ENCODE measurements at regions not wholly inside any gene's neighbourhood (a gene's known extent, or its start where the extent isn't known, plus 50 kb on each side); places are given as distances from the start of the nearest gene placed in this dataset.

DNA sequence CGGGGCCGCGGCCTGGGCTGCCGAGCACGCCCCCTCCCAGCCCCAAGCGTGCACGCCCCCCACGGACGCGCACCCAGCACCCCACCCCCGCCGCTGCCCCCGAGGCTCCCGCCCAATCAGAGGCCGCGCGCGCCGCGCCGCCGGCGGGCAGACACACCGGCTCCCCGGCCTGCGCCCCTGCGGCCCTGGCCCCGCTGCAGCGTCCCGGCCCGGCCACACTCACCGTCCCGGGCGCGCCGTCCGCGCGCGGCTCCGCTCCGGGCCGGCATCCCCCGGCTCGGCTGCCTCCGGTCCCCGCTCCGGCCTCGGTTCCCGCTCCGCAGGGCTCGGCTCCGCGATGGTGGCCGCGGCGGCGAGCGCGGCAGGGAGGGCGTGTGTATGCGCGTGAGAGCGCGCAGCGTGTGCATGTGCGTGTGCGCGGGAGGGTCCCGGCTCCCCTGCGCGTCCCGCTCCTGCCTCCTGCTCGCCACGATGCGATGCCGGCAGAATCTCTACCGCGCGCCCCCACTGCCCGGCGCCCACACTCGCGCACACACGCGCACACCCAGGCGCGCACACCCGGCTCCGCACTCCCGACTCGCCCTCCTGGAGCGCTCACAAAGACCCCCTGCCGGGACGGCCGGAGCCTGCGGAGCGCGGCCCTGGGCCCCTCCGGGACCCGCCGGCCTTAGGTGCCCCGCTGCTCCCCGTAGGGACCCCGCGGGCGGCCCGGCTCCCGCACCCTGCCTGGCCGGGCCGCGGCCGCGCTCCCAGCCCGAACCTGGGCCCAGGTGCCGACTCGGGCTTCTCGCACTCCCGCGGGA, 186.5 kb upstream of the LINGO1 start:
- DNase-seq (ENCODE audit: low read depth): no peak

DNA sequence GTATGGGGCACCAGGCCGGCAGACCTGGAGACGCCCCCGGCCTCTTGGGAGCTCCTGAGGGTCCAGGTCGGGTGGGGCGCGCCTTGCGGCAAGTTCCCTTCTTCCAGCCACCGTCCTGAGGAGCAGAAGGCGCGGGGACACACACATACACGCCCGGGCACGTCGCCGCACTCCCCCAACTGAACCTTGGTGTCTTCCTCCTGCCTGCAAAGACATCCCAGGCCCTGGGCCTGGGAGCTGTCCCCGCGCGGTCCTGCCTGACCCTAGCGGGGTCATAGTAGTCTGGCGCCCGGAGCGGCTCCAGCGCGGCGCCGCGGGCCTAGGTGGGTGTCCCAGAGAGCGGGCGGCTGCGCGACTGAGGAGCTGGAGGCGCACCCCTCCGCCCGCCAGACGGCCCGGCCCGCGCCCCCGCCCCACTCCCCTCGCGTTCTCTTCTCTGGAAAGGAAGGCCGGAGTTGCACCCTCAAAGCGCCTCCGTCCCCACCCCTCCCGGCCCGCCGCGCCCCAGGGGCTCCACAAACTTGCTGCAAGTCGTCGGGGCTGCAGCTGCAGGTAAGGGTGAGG, 185.9 kb upstream of the LINGO1 start:
- DNase-seq (ENCODE audit: low read depth): no peak

DNA sequence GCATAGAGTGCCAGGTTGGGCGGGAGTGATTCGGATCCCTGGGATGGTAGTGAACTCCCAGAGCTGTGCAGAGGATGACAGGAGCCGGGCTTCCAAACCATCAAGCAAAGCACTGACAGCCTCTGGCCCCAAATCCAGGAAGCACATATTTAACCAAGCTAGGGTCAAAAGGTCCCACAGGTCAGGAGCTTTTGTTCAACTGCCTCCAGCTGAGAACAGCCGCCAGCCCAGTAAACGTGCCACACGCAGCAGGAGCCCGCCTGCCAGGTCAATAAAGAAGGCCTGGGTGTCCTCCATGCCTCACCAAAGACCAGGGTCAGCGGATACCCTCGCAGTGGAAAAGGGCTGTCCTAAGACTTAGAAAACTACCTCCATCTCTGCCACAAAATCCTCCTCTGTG, 184.7 kb upstream of the LINGO1 start:
- no peak for DNase-seq (ENCODE audit: low read depth)

DNA sequence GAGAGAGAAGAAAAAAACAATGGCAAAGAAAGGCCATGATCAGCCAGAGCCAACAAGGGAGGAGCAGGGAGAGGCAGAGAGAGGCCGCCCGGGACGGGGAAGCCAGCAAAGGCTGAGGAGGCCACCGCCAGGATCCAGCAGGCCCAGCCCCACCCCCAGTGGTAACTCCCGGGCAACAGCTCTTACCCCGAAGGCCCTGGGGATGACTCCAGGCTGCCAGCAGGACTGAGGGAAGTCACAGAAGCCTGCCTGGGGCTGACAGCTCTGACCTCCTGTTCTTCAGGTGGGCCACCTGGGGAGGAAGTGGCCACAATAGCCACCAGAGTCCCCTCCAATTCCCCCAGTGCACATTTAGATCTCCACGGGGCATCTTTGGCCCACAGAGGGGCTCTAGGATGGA, 184.3 kb upstream of the LINGO1 start:
- DNase-seq (ENCODE audit: low read depth): no peak

DNA sequence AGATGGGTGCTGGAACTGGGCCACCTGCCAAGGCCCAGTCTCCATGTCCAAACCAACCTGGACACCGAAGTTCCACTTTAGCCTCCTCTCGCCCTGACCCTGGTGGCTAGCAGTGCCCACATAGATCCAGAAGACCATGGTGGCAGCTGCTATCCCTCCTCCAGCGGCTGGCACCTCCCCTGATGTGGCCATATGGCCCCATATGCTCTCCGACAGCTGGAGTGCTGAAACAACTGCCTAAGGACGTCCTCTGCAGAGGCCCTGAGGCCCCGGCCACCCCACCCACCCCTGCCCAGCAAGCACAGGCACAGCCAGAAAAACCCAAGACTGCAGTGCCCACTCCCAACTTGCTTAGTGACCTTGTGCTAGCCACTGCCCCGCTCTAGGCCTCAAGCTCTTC, 182.3 kb upstream of the LINGO1 start:
- DNase-seq (ENCODE audit: low read depth): no peak

DNA sequence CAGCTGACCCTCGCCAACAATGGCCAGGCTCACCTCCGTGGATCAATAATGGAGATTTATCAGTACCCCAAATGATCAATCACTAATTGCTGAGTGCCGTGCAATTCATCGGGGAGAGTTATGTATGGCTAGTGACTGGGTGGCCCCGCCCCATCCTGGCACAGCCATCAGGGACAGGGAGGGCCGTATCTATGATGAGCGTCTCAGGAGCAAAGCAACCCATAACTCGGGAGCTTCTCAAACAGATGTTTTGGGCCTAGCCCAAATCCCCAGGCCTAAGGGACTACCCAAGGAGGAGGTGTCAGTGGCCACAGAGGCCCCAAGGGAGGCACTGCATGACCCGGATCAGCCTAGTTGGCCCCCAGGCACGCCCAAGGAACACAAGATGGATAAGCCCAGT, 180.0 kb upstream of the LINGO1 start:
- no peak for DNase-seq (ENCODE audit: low read depth)

DNA sequence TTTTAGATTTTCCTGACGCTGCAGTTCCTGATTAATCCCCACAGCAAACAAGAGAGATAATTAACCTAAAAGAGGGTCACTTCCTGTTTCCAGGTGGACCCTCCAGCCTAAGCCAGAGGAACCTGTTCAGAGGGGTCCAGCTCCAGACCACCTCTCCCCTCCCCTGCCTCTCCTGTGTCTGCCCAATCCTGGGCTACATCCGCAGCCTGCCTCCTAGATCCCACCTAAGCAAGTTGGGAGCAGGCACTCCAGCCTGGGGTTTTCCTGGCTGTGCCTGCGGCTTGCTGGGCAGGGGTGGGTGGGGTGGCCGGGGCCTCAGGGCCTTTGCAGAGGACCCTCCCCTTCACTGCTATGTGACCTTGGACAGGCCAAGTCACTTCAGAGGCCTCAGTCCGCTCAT, 178.6 kb upstream of the LINGO1 start:
- DNase-seq (ENCODE audit: low read depth): no peak

DNA sequence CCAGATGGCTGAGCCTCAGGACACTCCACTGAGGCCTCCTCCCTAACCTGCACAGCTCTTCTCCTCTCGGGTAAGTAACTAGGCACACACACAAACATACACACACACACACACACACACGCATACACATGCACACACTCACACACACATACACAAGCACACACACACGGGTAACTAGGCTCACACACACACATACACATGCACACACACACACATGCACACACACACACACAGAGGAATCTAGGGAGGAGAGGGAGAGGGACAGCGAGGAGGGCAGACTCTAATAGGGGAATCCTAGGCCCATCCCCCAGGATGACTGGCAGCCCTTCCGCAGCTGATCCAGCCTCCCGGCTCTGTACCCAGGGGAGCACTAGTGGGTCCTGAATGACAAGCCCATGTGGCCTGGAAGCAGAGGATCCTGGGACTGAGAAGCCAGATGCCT, 177.4 kb upstream of the LINGO1 start:
- no peak for DNase-seq (ENCODE audit: low read depth)

DNA sequence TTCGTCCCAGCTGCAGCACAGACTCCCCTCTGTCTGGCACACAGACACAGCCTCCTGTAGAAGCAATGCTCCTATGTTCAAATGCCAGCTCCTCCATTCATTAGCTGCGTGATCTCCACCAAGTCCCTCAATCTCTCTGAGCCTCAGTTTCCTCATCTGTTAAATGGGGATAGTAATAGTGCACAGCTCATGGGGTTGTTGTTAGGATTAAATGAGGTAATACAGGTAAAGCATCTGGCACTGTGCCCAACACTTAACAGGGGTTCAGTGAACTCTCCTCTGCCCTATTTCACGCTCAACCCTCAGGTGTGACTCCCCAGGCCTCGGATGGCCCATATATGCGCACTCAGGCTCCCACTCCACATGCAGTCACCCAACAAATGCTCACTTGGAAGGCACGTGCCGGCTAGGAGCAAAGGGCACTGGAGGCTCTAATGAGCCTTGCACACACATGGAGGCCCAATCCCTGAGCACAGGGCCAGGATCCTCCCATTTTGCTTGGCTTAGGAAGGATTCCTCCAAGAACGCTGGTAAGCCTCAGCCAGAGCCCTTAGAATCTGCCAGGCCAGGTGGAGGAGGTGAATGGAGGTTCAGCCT, 176.0 kb upstream of the LINGO1 start:
- no peak for DNase-seq (ENCODE audit: low read depth)

DNA sequence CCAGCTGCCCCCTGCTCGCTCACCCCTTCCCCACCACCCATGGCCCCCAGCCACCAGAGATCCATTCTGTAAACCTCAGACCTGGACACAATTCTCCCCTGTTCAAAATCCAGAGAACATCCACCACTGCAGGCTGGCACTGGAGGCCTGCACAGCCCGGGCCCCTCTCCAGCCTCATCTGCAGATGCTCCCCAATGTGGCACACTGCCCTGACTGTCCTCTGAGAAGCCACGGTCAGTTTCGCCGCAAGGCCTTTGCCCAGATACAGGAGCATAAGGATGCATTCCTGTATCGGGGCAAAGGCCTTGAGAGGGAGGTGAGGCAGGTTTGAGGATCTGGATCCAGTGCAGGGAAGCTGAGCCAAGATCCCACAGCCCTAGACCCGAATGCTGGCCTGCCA, 175.4 kb upstream of the LINGO1 start:
- no peak for DNase-seq (ENCODE audit: low read depth)

DNA sequence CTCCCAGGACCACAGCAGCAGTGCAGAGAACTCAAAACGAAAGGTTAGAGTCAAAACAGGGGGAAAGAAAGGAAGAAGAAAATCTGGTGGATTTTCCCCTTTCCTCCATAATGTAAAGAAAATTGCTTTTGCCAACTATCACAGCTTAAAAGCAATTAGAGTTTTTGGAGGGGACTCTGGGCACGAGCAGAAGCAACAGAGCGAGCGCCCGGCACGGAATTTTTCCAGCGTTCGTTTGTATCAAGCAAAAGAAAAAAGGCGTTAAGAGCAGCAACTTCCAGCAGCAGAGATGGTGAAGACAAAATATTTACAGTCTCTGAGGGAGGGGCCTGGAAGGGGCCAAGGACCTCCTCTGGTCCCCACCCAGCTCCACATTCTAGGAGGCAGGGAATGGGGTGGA, 174.9 kb upstream of the LINGO1 start:
- DNase-seq (ENCODE audit: low read depth): no peak

DNA sequence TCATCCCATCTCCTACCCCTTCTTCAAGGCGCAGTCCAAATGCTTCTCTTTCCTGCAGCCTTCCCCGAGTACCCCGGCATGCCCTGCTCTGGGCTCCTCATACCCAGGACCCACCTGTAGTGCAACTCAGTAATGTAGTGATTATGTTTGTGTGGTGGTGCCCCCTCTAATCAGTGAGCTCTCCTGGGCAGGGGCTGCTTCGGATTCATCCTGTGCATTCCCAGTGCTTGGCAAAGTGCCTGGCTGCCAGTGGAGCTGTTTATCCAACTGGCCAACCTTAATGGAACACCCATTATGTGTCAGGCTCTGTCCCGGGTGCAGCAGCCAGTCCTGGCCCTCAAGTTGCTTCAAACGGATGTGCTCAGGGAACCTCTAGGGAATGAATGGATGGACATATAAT, 174.4 kb upstream of the LINGO1 start:
- no peak for DNase-seq (ENCODE audit: low read depth)

DNA sequence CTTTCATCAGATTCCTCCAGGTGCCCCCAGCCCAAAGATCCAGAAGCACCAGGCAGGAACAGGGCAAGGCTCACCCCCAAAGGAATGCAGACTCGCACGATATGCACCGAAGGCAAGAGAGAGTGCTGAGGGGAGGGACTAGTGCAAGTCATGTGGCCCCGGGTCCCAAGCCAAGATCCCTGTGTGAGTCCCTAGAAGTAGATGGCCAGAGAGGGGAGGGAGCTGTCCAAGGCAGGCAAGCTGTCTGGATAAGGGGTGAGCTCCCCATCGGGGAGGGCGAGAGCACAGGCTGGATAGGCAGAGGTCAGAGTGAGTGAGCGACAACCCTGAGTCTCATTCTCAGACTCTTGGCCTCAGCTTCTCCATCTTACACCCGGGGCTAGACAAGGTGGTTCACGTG, 171.5 kb upstream of the LINGO1 start:
- DNase-seq (ENCODE audit: low read depth): no peak

DNA sequence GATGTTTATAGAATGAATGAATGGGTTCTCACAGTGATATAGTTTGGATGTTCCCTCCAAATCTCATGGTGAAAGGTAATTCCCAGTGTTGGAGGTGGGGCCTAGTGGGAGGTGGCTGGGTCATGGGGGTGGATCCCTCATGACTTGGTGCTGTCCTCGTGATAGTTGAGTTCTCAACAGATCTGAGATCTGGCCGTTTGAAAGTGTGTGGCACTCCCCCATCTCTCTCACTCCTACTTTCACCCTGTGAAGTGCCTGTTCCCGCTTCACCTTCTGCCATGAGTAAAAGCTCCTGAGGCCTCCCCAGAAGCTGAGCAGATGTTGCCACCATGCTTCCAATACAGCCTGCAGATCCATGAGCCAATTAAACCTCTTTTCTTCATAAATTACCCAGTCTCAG, 170.8 kb upstream of the LINGO1 start:
- no peak for DNase-seq (ENCODE audit: low read depth)

DNA sequence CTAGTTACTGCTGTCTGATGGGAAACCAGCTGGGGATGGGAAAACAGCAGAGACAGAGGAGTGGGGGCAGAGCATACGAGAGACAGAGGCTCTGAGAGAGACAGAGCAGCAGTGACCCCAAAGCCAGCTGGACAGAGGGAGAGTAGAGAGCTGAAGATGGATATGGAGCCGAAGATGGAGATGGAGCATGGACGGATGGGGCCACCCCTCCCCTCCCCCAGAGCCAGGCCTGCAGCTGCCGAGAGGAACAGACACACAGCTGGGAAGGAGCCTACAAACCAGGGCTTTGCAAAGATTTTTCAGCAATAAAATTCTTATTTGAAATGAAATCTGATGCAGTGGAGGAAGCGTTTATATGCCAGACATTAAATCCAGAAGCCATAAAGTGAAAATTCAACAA, 167.6 kb upstream of the LINGO1 start:
- DNase-seq (ENCODE audit: low read depth): no peak

DNA sequence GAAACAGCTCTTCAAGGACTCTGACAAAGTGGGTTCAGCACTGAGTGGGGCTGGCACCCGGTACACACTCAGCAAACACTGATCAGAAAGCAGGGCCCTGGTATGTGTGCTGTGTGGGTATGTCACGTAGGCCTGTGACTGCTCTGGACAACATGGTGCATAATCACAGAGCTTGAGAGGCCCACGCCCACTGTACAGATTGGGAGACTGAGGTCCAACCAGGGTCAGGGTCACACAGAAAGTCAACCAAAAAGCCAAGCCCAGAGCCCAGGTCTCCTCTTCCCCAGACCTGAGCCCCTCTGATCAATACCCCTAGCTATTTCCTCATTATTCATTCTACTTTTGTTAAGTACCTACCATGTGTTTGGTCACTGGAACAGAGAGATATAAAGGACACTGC, 166.1 kb upstream of the LINGO1 start:
- no peak for DNase-seq (ENCODE audit: low read depth)

DNA sequence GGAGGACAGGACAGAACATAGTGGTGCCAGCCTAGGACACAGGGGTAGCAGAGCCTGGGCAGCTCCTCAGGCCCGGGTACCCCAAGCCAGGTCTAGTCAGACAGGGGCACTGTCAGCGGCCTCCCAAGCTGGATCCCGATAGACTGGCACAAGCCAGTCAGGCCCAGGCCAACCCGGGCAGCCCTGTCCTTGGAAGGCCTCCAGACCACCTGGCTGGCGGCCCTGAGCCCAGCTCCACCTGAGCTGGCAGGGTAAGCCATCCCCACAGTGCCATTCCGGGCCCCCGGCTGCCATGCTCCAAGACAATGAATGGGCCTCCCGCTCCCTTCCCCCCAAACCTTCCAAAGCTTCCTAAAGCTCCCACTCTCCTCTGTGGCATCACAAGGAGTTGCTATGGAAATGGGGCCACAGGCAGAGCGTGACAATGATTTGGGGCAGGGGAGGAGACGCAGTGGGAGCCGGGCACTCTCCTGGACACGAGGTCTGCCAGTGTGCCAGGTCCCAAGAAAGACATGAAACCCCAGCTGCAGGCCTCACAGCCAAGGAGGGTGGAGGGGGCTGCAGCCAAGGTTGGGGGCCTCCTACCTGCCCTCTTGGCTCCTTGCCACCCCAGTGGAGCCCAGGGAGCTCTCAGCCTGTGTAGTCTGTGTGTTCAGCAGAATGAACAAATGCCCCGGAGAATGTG, 165.6 kb upstream of the LINGO1 start:
- DNase-seq (ENCODE audit: low read depth): no peak

DNA sequence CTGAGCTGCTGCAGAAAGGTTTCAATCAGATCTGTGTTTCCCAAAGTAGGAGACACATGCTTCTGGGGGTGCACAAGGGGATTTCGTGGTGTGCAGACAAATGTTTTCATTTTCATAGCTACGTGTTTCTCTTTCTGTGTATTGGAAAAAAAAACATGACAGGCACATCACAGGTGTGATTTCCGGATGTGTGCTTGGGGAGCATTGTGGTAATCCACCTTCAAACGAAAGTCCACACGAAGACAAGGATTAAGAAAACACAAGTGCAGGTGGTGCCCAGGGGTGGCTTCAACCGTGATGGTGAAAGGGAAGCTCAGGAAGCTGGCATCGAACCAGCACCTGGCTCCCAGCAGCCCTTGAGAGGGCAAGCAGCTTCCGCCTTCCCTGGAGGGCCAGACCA, 164.6 kb upstream of the LINGO1 start:
- no peak for DNase-seq (ENCODE audit: low read depth)

DNA sequence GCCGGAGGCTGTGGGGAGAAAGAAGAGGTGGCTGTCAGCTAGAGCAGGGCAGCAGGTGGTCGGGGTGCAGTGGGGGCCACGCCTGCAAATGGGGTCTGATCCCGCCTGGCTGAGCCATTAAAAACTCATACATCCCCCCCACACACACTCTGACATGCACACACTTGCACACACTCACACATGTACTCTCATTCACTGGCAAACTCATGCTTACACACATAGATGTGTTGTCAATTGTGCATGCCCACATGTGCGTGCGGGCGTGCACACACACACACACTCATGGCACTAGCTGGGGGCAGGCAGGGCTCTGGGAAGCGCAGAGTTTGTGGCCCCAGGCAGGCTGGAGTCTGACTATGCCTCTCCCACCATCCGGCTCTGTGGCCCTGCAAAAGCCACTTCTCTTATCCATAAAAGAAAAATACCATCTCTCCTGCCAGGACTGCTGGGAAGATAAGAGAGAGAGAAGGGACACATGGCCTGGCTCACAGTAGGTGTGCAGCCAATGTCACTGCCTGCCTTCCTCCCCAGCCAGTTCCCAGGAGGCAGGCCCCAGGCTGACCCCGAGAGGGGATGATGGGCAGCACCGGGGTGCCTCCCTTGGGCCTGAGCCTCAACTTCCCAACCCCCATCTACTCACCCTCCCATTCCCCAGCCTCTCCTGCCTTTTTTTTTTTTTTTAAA, 163.5 kb upstream of the LINGO1 start:
- DNase-seq (ENCODE audit: low read depth): no peak

DNA sequence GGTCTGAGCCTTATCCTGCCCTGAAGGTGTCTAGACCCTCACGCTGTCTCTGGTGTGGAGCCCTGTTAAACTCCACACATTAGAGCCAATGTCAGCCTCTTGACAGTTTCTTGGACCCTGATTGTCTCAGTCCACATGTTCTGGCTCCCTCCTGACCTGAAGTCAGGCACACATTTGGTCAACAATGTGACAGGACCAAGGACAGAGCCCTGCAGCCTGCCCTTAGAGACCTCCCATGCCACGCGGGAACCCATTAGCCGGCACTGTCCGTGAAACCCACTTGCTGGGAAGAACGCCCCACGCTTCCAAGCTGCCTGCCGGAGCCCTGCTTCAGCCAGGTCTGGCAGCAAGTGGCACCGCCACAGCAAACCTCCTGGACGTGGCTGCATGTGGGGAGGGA, 162.7 kb upstream of the LINGO1 start:
- no peak for DNase-seq (ENCODE audit: low read depth)

DNA sequence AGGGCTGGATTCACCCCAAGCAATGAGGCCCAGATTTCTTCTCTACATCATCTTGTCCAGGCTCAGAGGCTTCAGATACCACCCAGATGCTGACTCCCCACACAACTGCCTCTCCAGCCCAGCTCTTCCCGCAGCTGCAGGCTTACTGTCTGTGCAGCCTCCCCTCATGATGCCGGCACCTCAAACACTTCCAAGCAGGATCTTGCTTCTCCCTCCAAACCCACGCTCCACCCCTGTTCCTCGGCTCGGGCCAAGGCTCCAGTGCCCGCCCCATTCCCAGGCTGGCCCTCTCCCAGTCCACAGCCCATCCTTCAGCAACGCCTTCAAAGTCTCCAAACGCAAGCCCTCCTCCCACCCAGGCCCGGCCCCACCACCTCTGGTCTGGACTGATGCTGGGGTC, 159.2 kb upstream of the LINGO1 start:
- DNase-seq (ENCODE audit: low read depth): no peak

DNA sequence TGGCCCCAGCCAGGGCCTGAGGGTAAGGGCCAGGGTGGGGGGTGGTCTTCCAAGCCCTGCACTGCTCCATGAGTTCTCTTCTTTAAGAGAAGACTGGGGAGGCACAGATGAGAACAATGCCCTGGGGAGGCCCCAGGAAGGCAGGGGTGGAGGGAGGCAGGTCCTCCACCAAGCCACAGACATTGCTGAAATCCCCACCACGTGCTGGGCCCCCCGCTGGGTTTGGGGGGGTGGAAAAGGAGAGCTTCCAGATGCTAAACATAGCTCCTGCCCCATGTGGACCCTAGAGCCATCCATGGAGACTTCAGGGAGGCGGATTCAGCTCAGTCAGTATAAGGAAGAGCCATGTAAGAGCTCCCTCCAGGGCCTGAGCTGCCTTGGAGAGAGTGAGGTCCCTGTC, 157.8 kb upstream of the LINGO1 start:
- DNase-seq (ENCODE audit: low read depth): no peak

DNA sequence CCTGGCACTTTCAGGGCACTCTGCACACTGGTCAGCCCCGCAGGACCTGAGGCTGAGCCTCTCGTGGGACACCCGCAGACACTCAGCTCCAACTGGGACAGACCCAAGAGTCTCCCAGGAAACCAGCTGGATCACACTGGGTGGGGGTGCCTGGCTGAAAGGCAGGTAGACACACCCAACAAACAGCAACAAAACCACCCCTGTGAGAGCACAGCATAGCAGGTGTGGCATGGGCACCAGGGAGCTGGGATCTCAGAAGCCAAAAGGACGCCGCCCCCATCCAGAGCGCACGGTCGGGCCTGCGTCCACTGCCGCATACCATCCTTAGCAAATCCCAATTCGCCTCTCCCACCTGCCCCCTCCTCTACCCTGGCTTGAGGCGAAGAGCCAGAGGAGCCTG, 154.2 kb upstream of the LINGO1 start:
- DNase-seq (ENCODE audit: low read depth): no peak

All from T-helper 22 cell (primary cell).